ENCODE measurements at regions not wholly inside any gene's neighbourhood (a gene's known extent, or its start where the extent isn't known, plus 50 kb on each side); places are given as distances from the start of the nearest gene placed in this dataset.

DNA sequence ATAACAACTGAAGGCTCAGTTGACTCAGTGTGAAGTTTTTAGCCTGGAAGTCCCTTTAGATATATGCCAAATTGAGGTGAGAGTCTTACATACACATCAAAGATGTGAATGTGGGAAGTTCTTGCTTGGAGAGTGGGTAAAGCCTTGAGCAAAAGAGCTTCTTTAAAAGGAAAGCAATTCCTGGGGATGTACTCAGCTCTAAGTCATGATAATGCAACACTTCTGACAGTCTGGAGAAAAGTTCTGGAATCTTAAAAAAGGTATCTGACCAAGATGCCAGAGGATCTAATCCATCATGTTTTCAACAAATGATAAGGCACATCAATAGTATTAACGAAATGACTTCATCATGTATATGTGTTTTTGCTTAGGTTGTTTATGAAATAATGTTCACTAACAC lies 351.2 kb downstream of the CDH19 start:
- TF ChIP-seq, protein P1, sequence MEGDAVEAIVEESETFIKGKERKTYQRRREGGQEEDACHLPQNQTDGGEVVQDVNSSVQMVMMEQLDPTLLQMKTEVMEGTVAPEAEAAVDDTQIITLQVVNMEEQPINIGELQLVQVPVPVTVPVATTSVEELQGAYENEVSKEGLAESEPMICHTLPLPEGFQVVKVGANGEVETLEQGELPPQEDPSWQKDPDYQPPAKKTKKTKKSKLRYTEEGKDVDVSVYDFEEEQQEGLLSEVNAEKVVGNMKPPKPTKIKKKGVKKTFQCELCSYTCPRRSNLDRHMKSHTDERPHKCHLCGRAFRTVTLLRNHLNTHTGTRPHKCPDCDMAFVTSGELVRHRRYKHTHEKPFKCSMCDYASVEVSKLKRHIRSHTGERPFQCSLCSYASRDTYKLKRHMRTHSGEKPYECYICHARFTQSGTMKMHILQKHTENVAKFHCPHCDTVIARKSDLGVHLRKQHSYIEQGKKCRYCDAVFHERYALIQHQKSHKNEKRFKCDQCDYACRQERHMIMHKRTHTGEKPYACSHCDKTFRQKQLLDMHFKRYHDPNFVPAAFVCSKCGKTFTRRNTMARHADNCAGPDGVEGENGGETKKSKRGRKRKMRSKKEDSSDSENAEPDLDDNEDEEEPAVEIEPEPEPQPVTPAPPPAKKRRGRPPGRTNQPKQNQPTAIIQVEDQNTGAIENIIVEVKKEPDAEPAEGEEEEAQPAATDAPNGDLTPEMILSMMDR (IDR thresholded peaks at IDR 0.05) = no peak
- no peak for TF ChIP-seq POLR2A (IDR thresholded peaks at IDR 0.05)
